Psoas muscle (tissue), 7 donors: ENCODE measurements at regions not wholly inside any gene's neighbourhood (a gene's known extent, or its start where the extent isn't known, plus 50 kb on each side); places are given as distances from the start of the nearest gene placed in this dataset.

Source experiments
- ATAC-seq, 4 donors: fragments of 200-7000 bp; cut with Tn5 transposase; one replicate each; pipeline ENCODE4 v1.9.1; 2020; ENCODE audit warnings: moderate library complexity in 3 of 4, mild to moderate bottlenecking in 2 of 4
- DNase-seq, 2 donors: peaks; one replicate each; pipeline ENCODE4 v3.0.0-alpha.2; 2020
- H3K27ac ChIP-seq: fragments of 200-600 bp; one replicate; pipeline ENCODE4 v1.8.0; 2022
- H3K27me3 ChIP-seq, 3 donors: fragments of 200-600 bp in 1 of 3; one replicate each; pipeline versions ENCODE4 v1.6.1 to v1.8.0; 2013 to 2022; ENCODE audit warnings: low read length in 2 of 3, mild to moderate bottlenecking in 2 of 3, moderate library complexity in 1 of 3; ENCODE audit not compliant: insufficient read depth in 3 of 3
- H3K36me3 ChIP-seq, 2 donors: fragments of 200-600 bp in 1 of 2; one replicate each; pipeline versions ENCODE4 v1.6.1 to v1.8.0; 2013 to 2022; ENCODE audit warnings: low read depth in 1 of 2, mild to moderate bottlenecking in 1 of 2, moderate library complexity in 1 of 2; ENCODE audit not compliant: insufficient read depth in 1 of 2
- H3K4me1 ChIP-seq: fragments of 200-600 bp; one replicate; pipeline ENCODE4 v1.8.0; 2022
- H3K4me3 ChIP-seq: fragments of 200-600 bp; one replicate; pipeline ENCODE4 v1.8.0; 2022; ENCODE audit warnings: mild to moderate bottlenecking
- H3K9me3 ChIP-seq: fragments of 200-600 bp; one replicate; pipeline ENCODE4 v1.8.0; 2022
- WGBS, 3 donors: extraction: QIAGEN DNeasy Blood & Tissue Kit; methylation state at CpG; one replicate each; pipeline versions ENCODE4 v1.1.6 to v1.1.7; 2013; 5-methylcytosine and 5-hydroxymethylcytosine counted together
- intact Hi-C, 2 donors: fragments of 100-400 bp; cut with DNase I; formaldehyde crosslinking; loops; one replicate each; pipeline versions ENCODE4 v1.11.0 to v1.14.2; 2022
- TF ChIP-seq, protein P1 (sequence below): fragments of 200-600 bp; IDR thresholded peaks from one replicate; pipeline ENCODE4 v1.8.0; 2022; ENCODE audit warnings: antibody characterized with exemption
- donor health status: healthy with polysubstance abuse.
- donor health status: DM: no; HTN: no; CAD: no; lungs with moderate emphysema.
- donor health status: Bipolar disorder and iron deficiency.
- donor health status: healthy.
- donor health status: DM: yes; HTN: yes; CAD: no.
- donor health status: DM: no; HTN: no; CAD: no.
- donor health status: DM: yes; HTN: yes; CAD: no.

GRCh38 chr18:65358306-65358705 lies 392.5 kb upstream of the CDH7 start:
- Histone ChIP-seq H3K9me3 (no peaks in the 10 kb centered on the region), H3K27ac (no peak overlapping the region), H3K4me3 (no peak overlapping the region), H3K27me3 (no peaks in the 10 kb centered on the region), H3K4me1 (no peaks in the 10 kb centered on the region), H3K36me3 (no peaks in the 10 kb centered on the region)
- no peak for DNase-seq
- intact Hi-C loops = no loop called here
- no peak for ATAC-seq
- TF ChIP-seq, protein P1, sequence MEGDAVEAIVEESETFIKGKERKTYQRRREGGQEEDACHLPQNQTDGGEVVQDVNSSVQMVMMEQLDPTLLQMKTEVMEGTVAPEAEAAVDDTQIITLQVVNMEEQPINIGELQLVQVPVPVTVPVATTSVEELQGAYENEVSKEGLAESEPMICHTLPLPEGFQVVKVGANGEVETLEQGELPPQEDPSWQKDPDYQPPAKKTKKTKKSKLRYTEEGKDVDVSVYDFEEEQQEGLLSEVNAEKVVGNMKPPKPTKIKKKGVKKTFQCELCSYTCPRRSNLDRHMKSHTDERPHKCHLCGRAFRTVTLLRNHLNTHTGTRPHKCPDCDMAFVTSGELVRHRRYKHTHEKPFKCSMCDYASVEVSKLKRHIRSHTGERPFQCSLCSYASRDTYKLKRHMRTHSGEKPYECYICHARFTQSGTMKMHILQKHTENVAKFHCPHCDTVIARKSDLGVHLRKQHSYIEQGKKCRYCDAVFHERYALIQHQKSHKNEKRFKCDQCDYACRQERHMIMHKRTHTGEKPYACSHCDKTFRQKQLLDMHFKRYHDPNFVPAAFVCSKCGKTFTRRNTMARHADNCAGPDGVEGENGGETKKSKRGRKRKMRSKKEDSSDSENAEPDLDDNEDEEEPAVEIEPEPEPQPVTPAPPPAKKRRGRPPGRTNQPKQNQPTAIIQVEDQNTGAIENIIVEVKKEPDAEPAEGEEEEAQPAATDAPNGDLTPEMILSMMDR = no peak
- whole genome bisulfite sequencing, 3 donors = 65 to 78% (median 75%) methylated on average over 3 of the region's 3 CpGs

DNA sequence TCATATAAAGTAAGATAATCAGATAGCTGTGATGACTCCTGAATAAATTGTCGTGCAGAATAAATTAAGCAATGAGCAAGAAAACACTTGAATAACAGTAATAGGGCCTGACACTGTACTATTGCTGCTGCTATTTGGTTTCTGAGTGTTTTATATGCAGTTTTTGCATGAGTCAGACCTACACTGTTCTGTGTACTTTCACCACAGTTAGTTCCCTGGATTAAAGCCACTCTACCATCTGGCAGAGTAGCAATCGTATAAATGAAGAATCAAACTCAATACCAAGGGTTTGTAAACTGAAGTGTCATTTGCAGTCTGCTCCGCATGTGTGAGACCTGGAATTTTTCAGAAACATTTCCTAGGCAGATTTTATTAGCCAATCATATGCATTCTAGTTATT lies 398.6 kb upstream of the CDH7 start:
- ATAC-seq (no peak), DNase-seq (no peak)
- Histone ChIP-seq H3K36me3 (no peaks in the 10 kb centered on the region), H3K4me1 (no peaks in the 10 kb centered on the region), H3K9me3 (no peaks in the 10 kb centered on the region), H3K4me3 (no peak overlapping the region), H3K27me3 (no peaks in the 10 kb centered on the region), H3K27ac (no peak overlapping the region)
- TF ChIP-seq, protein P1 = no peak
- intact Hi-C loops = no loop called here
- 46 to 53% (median 50%) methylated on average over 3 of the region's 3 CpGs for WGBS, 3 donors

DNA sequence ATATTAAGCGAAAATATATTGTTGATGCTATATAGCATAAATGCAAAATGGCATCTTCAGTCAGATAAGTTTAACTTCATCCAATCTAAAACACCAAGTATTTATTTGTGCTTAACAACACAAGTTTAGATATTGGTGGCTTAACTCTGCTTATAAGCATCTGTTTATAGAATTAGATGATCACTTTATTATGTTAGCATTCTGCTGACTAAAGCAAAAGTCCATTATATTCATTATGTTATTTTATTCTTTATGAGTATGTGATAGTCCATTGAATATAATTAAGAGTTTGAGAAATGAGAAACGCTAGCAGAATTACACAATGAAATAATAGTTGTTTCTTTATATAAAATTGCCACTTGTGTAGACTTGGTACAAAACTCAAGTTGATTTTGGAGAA lies 401.2 kb upstream of the CDH7 start:
- 84 to 92% (median 89%) methylated on average over 2 of the region's 2 CpGs for WGBS, 3 donors
- no peak overlapping the region for H3K4me3 ChIP-seq
- H3K27me3 ChIP-seq = no peaks in the 10 kb centered on the region
- H3K27ac ChIP-seq = no peak overlapping the region
- intact Hi-C loops = no loop called here
- ATAC-seq (no peak), DNase-seq (no peak)
- H3K9me3 ChIP-seq = no peaks in the 10 kb centered on the region
- no peaks in the 10 kb centered on the region for H3K36me3 ChIP-seq
- TF ChIP-seq, protein P1 = no peak
- no peaks in the 10 kb centered on the region for H3K4me1 ChIP-seq

- Histone ChIP-seq H3K27me3 (no peaks in the 10 kb centered on the region), H3K4me1 (no peaks in the 10 kb centered on the region), H3K9me3 (peaks cover 4% of the 10 kb centered on the region), H3K4me3 (no peak overlapping the region), H3K36me3 (no peaks in the 10 kb centered on the region), H3K27ac (no peak overlapping the region)
- TF ChIP-seq, protein P1 = no peak
- no peak for DNase-seq
- 28 to 46% (median 44%) methylated on average over 6 of the region's 6 CpGs for WGBS, 3 donors
- intact Hi-C loops = no loop called here
- ATAC-seq = no peak
Observed at GRCh38 chr18:65347446-65347845, 403.4 kb upstream of the CDH7 start.

GRCh38 chr18:65346086-65346485 lies 404.7 kb upstream of the CDH7 start:
- Histone ChIP-seq H3K27ac (no peak overlapping the region), H3K36me3 (no peaks in the 10 kb centered on the region), H3K27me3 (no peaks in the 10 kb centered on the region), H3K9me3 (peaks cover 4% of the 10 kb centered on the region), H3K4me3 (no peak overlapping the region), H3K4me1 (no peaks in the 10 kb centered on the region)
- DNase-seq = no peak
- no peak for ATAC-seq
- intact Hi-C loops = no loop called here
- WGBS, 3 donors = 49 to 66% (median 50%) methylated on average over 3 of the region's 3 CpGs
- TF ChIP-seq, protein P1 = no peak
